H1 (cell line): ENCODE measurements at regions not wholly inside any gene's neighbourhood (a gene's known extent, or its start where the extent isn't known, plus 50 kb on each side); places are given as distances from the start of the nearest gene placed in this dataset.

Source experiments
- CTCF ChIA-PET: fragments of 300-600 bp; sonication (Branson Sonifier 250); formaldehyde crosslinking; loops from one replicate; lab custom pipeline; 2021; ENCODE audit not compliant: partially characterized antibody; lab: Charles Lee
- POLR2A ChIA-PET: fragments of 300-600 bp; sonication (Branson Sonifier 250); formaldehyde crosslinking; loops from one replicate; lab custom pipeline; 2021; ENCODE audit warnings: inconsistent platforms; ENCODE audit not compliant: partially characterized antibody; lab: Charles Lee
- DNase-seq, 2 experiments: peaks; one replicate each; pipeline versions ENCODE4 v3.0.0 to v3.0.0-alpha.2; 2010 to 2022; ENCODE audit warnings: low spot score in 2 of 2, low read depth in 1 of 2, mixed read lengths in 1 of 2
- FAIRE-seq: peaks from 2 replicates; lab custom pipeline; 2011; peaks lifted over from hg19 to GRCh38; lab: Jason Lieb, UNC
- H2AFZ ChIP-seq: 2 replicates; pipeline ENCODE4 v1.8.1; 2012; ENCODE audit warnings: low read length, inconsistent platforms
- H2AK5ac ChIP-seq: 2 replicates; pipeline ENCODE4 v1.6.1; 2013; ENCODE audit warnings: low read depth, low read length
- H2BK120ac ChIP-seq: replicated peaks from 2 replicates; pipeline ENCODE3; 2013; ENCODE audit warnings: low read depth, low read length, inconsistent platforms
- H2BK12ac ChIP-seq: 2 replicates; pipeline ENCODE4 v1.6.1; 2013; ENCODE audit warnings: low read depth, low read length
- H2BK15ac ChIP-seq: 2 replicates; pipeline ENCODE4 v1.6.1; 2013; ENCODE audit warnings: low read length
- H2BK20ac ChIP-seq: 2 replicates; pipeline ENCODE4 v1.6.1; 2013; ENCODE audit warnings: low read length
- H2BK5ac ChIP-seq: 2 replicates; pipeline ENCODE4 v1.6.1; 2013; ENCODE audit warnings: low read depth, low read length
- H3K14ac ChIP-seq: 2 replicates; pipeline ENCODE4 v1.6.1; 2013; ENCODE audit warnings: inconsistent platforms; ENCODE audit not compliant: insufficient read length
- H3K18ac ChIP-seq: 2 replicates; pipeline ENCODE4 v1.6.1; 2013; ENCODE audit warnings: low read length; ENCODE audit errors: extremely low read depth
- H3K23ac ChIP-seq: 2 replicates; pipeline ENCODE4 v1.6.1; 2013; ENCODE audit warnings: inconsistent platforms; ENCODE audit not compliant: insufficient read length
- H3K23me2 ChIP-seq: 2 replicates; pipeline ENCODE4 v1.6.1; 2013; ENCODE audit warnings: low read depth, low read length
- H3K27ac ChIP-seq: 2 replicates; pipeline ENCODE4 v1.6.1; 2011; ENCODE audit warnings: low read depth, low read length, inconsistent platforms
- H3K27me3 ChIP-seq, 4 experiments: replicated peaks in 1 of 4; 1 replicate in 1 of 4; 2 replicates in 3 of 4; pipeline versions ENCODE4 v1.6.1 to v1.8.1; 2011 to 2013; ENCODE audit warnings: low read length in 3 of 4, mild to moderate bottlenecking in 3 of 4, inconsistent platforms in 2 of 4, mixed read lengths in 2 of 4, moderate library complexity in 1 of 4; ENCODE audit not compliant: control insufficient read depth in 3 of 4, insufficient read depth in 3 of 4; ENCODE audit errors: extremely low read depth in 1 of 4
- H3K36me3 ChIP-seq, 4 experiments: 2 replicates each; pipeline versions ENCODE4 v1.6.1 to v1.8.1; 2011 to 2013; ENCODE audit warnings: mild to moderate bottlenecking in 4 of 4, low read length in 3 of 4, moderate library complexity in 2 of 4, control low read depth in 1 of 4, inconsistent platforms in 1 of 4; ENCODE audit not compliant: insufficient read depth in 4 of 4, control insufficient read depth in 2 of 4
- H3K4ac ChIP-seq: replicated peaks from 2 replicates; pipeline ENCODE3; 2013; ENCODE audit warnings: low read length, low read depth, mixed read lengths, inconsistent platforms; ENCODE audit not compliant: insufficient read length
- H3K4me1 ChIP-seq, 4 experiments: replicated peaks in 1 of 4; 1 replicate in 1 of 4; 2 replicates in 3 of 4; pipeline versions ENCODE4 v1.6.1 to v1.8.1; 2011 to 2013; ENCODE audit warnings: low read length in 3 of 4, inconsistent platforms in 2 of 4, mixed read lengths in 1 of 4; ENCODE audit not compliant: insufficient read depth in 4 of 4, control insufficient read depth in 3 of 4
- H3K4me2 ChIP-seq, 2 experiments: 2 replicates each; pipeline versions ENCODE4 v1.6.1 to v1.8.1; 2011 to 2013; ENCODE audit warnings: low read depth in 2 of 2, low read length in 2 of 2, control low read depth in 1 of 2, inconsistent platforms in 1 of 2, mild to moderate bottlenecking in 1 of 2; ENCODE audit not compliant: insufficient read depth in 1 of 2
- H3K4me3 ChIP-seq, 4 experiments: fragments of 200-600, 300-600 bp in 1 of 4; sonication (generic), shearing (Covaris generic), sonication (Bioruptor Twin) in 1 of 4; 2 replicates each; pipeline versions ENCODE4 v1.5.1 to v1.8.1; 2011 to 2016; ENCODE audit warnings: low read length in 4 of 4, low read depth in 3 of 4, control low read depth in 2 of 4, inconsistent platforms in 2 of 4, mild to moderate bottlenecking in 2 of 4, mixed read lengths in 1 of 4, moderate library complexity in 1 of 4; ENCODE audit not compliant: insufficient read depth in 2 of 4; ENCODE audit errors: extremely low read depth in 1 of 4
- H3K56ac ChIP-seq: replicated peaks from 2 replicates; pipeline ENCODE3; 2013; ENCODE audit warnings: low read depth, mild to moderate bottlenecking, mixed read lengths, low read length, inconsistent platforms; ENCODE audit not compliant: insufficient read length
- H3K79me1 ChIP-seq: 2 replicates; pipeline ENCODE4 v1.6.1; 2013; ENCODE audit warnings: low read depth, low read length, control low read depth
- H3K79me2 ChIP-seq, 2 experiments: 2 replicates each; pipeline versions ENCODE4 v1.6.1 to v1.8.1; 2012 to 2013; ENCODE audit warnings: low read length in 2 of 2, mild to moderate bottlenecking in 2 of 2, inconsistent platforms in 1 of 2; ENCODE audit not compliant: insufficient read depth in 2 of 2, control insufficient read depth in 1 of 2
- H3K9ac ChIP-seq, 4 experiments: replicated peaks in 1 of 4; 1 replicate in 1 of 4; 2 replicates in 3 of 4; pipeline versions ENCODE4 v1.6.1 to v1.8.1; 2011 to 2013; ENCODE audit warnings: low read depth in 3 of 4, low read length in 3 of 4, control low read depth in 2 of 4, mild to moderate bottlenecking in 2 of 4, moderate library complexity in 2 of 4, inconsistent platforms in 1 of 4; ENCODE audit errors: extremely low read depth in 1 of 4
- H3K9me3 ChIP-seq, 2 experiments: 2 replicates each; pipeline versions ENCODE4 v1.6.1 to v1.8.1; 2012 to 2013; ENCODE audit warnings: mild to moderate bottlenecking in 2 of 2, moderate library complexity in 2 of 2, control low read depth in 1 of 2, inconsistent platforms in 1 of 2, low read depth in 1 of 2, low read length in 1 of 2, mixed read lengths in 1 of 2; ENCODE audit not compliant: insufficient read depth in 2 of 2
- H4K20me1 ChIP-seq, 2 experiments: replicated peaks in 1 of 2; 2 replicates each; pipeline versions ENCODE3 to v1.8.1; 2011 to 2013; ENCODE audit warnings: inconsistent platforms in 2 of 2, low read length in 2 of 2, mild to moderate bottlenecking in 1 of 2; ENCODE audit not compliant: insufficient read depth in 2 of 2, control insufficient read depth in 1 of 2
- H4K5ac ChIP-seq: 2 replicates; pipeline ENCODE4 v1.6.1; 2013; ENCODE audit warnings: low read length, low read depth, mixed read lengths, inconsistent platforms; ENCODE audit not compliant: insufficient read length
- H4K8ac ChIP-seq: 2 replicates; pipeline ENCODE4 v1.8.0; 2013; ENCODE audit warnings: mild to moderate bottlenecking, moderate library complexity, low read length, inconsistent platforms; ENCODE audit not compliant: insufficient read depth; ENCODE audit errors: extremely low read depth
- H4K91ac ChIP-seq: replicated peaks from 2 replicates; pipeline ENCODE3; 2013; ENCODE audit warnings: low read length, mixed read lengths, inconsistent platforms; ENCODE audit not compliant: insufficient read length
- BRCA1 ChIP-seq: IDR thresholded peaks from 2 replicates; pipeline ENCODE4 v1.6.1; 2012; ENCODE audit warnings: low read depth, low read length, improper control_type of control experiment
- CBX5 ChIP-seq: fragments of 300-800, 300-1000 bp; sonication (generic); IDR thresholded peaks from 2 replicates; pipeline ENCODE4 v1.7.1; 2016; ENCODE audit warnings: antibody characterized with exemption, low read length, low read depth
- FOSL1 ChIP-seq: IDR thresholded peaks from 2 replicates; pipeline ENCODE4 v1.6.1; 2011; ENCODE audit warnings: mild to moderate bottlenecking, low read depth, low read length, moderate library complexity; ENCODE audit not compliant: insufficient read depth
- GABPA ChIP-seq: IDR thresholded peaks from 2 replicates; pipeline ENCODE4 v1.6.1; 2011; ENCODE audit warnings: mild to moderate bottlenecking, low read length, moderate library complexity, borderline replicate concordance; ENCODE audit not compliant: insufficient read depth
- KDM5A ChIP-seq: fragments of 200-600 bp; IDR thresholded peaks from 2 replicates; pipeline ENCODE4 v1.7.1; 2012; ENCODE audit warnings: mild to moderate bottlenecking, low read length, inconsistent platforms, mixed read lengths
- MAFK ChIP-seq: IDR thresholded peaks from 2 replicates; pipeline ENCODE4 v1.6.1; 2012; ENCODE audit warnings: low read depth, mild to moderate bottlenecking, improper control_type of control experiment, low read length
- NANOG ChIP-seq: IDR thresholded peaks from 2 replicates; pipeline ENCODE4 v1.6.1; 2011; ENCODE audit warnings: low read length, low read depth, mild to moderate bottlenecking, inconsistent platforms; ENCODE audit not compliant: insufficient read depth, poor library complexity, severe bottlenecking
- NRF1 ChIP-seq: IDR thresholded peaks from 2 replicates; pipeline ENCODE4 v1.6.1; 2011; ENCODE audit warnings: mild to moderate bottlenecking, low read depth, low read length, improper control_type of control experiment
- POLR2AphosphoS5 ChIP-seq: IDR thresholded peaks from 2 replicates; pipeline ENCODE4 v1.6.1; 2011; ENCODE audit warnings: low read depth, low read length
- RBBP5 ChIP-seq: IDR thresholded peaks from 2 replicates; pipeline ENCODE4 v1.7.1; 2012; ENCODE audit warnings: low read depth, mild to moderate bottlenecking, inconsistent platforms, low read length, moderate library complexity, borderline replicate concordance
- SP1 ChIP-seq: IDR thresholded peaks from 2 replicates; pipeline ENCODE4 v1.6.1; 2011; ENCODE audit warnings: low read depth, low read length
- TCF12 ChIP-seq: IDR thresholded peaks from 2 replicates; pipeline ENCODE4 v1.6.1; 2011; ENCODE audit warnings: low read depth, mild to moderate bottlenecking, low read length
- WGBS, 2 experiments: shearing (Covaris generic) in 1 of 2; methylation state at CpG; one replicate each; pipeline versions ENCODE4 v1.1.6 to v1.1.7; 2013 to 2015; ENCODE audit warnings: low lambda C conversion rate in 2 of 2, mixed read lengths in 2 of 2, inconsistent platforms in 1 of 2, low coverage in 1 of 2, missing lambda C conversion rate in 1 of 2; ENCODE audit not compliant: insufficient replicate concordance in 2 of 2, insufficient coverage in 1 of 2, insufficient read length in 1 of 2; ENCODE audit errors: extremely low coverage in 1 of 2, missing lambda C conversion rate in 1 of 2; 5-methylcytosine and 5-hydroxymethylcytosine counted together
- TF ChIP-seq, protein P1 (sequence below): IDR thresholded peaks from 2 replicates; pipeline ENCODE4 v1.6.1; 2011; ENCODE audit warnings: low read depth, mild to moderate bottlenecking, low read length; ENCODE audit not compliant: insufficient read depth
- TF ChIP-seq, protein P2 (sequence below): IDR thresholded peaks from 2 replicates; pipeline ENCODE4 v1.6.1; 2012; ENCODE audit warnings: inconsistent platforms

DNA sequence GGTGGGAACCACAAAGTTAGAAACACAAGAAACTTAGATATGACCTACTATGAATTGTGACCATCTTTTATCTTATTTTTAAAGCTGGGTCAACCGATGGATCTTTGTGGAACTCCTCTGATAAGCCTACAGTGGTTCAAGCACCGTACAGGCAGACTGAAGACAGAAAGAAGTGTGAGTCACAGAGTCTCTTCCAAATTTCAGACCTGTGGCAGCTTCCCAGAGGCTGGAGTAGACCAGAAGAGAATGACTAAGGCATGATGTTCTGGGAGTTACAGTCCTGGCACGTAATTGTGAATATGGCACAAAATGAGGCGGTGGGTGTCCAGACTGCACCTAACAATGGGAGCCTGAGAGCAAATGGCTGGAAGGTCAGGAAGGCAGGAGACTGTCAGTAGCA is 70.0 kb downstream of the LMO4 start:
- no peaks in the 10 kb centered on the region for H3K4me1 ChIP-seq
- no peak overlapping the region for H2BK5ac ChIP-seq
- no peak overlapping the region for H3K4ac ChIP-seq
- H3K18ac ChIP-seq, result no peak overlapping the region
- POLR2A ChIA-PET, result no interaction called here
- FAIRE-seq, result no peak
- H3K4me3 ChIP-seq, result no peak overlapping the region
- WGBS, 2 experiments, result 94% methylated on average over 4 of the region's 4 CpGs; no CpG with 5 or more reads in 1 of the 2 experiments
- H3K14ac ChIP-seq, result no peak overlapping the region
- no peak overlapping the region for H4K8ac ChIP-seq
- H2AFZ ChIP-seq, result no peak overlapping the region
- no peak overlapping the region for H4K91ac ChIP-seq
- no peaks in the 10 kb centered on the region for H3K23me2 ChIP-seq
- no peaks in the 10 kb centered on the region for H3K79me1 ChIP-seq
- no peaks in the 10 kb centered on the region for H3K36me3 ChIP-seq
- H4K5ac ChIP-seq, result no peak overlapping the region
- no peak for DNase-seq
- H2BK120ac ChIP-seq, result no peak overlapping the region
- no peaks in the 10 kb centered on the region for H3K79me2 ChIP-seq
- H3K9me3 ChIP-seq, result no peaks in the 10 kb centered on the region
- H3K27me3 ChIP-seq, result no peaks in the 10 kb centered on the region
- H2AK5ac ChIP-seq, result no peak overlapping the region
- H3K27ac ChIP-seq, result no peak overlapping the region
- CTCF ChIA-PET, result interaction anchor here (1.7 kb wide), 1 partner anchor 14 kb away, joined by 3 read pairs; no protein-coding TSS in a partner anchor
- H3K4me2 ChIP-seq, result no peak overlapping the region
- H2BK15ac ChIP-seq, result no peak overlapping the region
- TF ChIP-seq FOSL1, result no peak
- no peak for TF ChIP-seq GABPA
- no peak for TF ChIP-seq BRCA1
- TF ChIP-seq, protein P1, sequence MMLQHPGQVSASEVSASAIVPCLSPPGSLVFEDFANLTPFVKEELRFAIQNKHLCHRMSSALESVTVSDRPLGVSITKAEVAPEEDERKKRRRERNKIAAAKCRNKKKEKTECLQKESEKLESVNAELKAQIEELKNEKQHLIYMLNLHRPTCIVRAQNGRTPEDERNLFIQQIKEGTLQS, result no peak
- no peak for TF ChIP-seq NANOG
- no peak for TF ChIP-seq KDM5A
- TF ChIP-seq, protein P2, sequence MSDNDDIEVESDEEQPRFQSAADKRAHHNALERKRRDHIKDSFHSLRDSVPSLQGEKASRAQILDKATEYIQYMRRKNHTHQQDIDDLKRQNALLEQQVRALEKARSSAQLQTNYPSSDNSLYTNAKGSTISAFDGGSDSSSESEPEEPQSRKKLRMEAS, result no peak
- no peak for TF ChIP-seq POLR2AphosphoS5
- TF ChIP-seq NRF1, result no peak
- no peak for TF ChIP-seq MAFK
- no peak for TF ChIP-seq SP1
- no peak for TF ChIP-seq RBBP5
- no peak for TF ChIP-seq CBX5
- TF ChIP-seq TCF12, result no peak
- H3K9ac ChIP-seq, result no peak overlapping the region
- H2BK20ac ChIP-seq, result no peak overlapping the region
- no peak overlapping the region for H3K23ac ChIP-seq
- H3K56ac ChIP-seq, result no peak overlapping the region
- H4K20me1 ChIP-seq, result no peaks in the 10 kb centered on the region
- no peak overlapping the region for H2BK12ac ChIP-seq
